ENCODE measurements at regions not wholly inside any gene's neighbourhood (a gene's known extent, or its start where the extent isn't known, plus 50 kb on each side); places are given as distances from the start of the nearest gene placed in this dataset.

GRCh38 chr21:21722731-21723130 lies 724.5 kb downstream of the NCAM2 start:
- no peak for DNase-seq (ENCODE audit: low spot score)

DNA sequence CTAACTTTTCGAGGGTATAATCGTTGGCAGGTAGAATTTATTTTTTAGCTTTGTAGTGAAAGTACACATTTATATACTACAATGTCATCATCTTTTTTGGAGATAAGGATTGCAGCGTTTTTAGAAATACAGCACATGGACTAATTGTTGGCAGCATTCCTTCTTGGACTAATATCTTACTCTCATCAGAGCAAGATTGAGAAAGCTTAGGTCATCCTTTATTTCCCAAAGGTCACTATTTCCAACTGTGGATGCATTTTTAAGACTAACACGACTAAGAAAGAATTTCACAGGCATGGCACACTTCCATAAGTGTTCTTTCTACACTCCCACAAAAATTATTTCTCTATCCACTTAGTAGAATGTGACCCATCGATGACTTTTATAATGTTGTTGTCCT lies 732.3 kb downstream of the NCAM2 start:
- DNase-seq (ENCODE audit: low spot score): no peak

DNA sequence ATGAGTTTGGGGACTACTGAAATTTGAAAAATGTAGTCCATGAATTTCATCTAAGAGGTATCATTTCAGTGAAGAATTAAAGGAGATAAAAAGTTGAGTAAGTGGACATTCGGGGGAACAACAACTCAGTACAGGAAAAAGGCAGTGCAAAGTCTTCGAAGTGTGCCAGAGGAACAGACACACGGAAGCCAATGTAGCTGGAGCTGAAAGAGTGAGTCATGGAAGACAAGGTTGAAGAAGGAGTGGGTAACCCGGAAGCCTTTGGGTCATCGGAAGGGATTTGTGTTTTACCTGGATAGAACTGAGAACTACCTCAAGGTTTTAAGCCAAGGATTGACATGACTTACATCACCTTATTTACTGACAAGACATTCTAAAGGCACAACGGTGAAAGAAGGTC lies 733.4 kb downstream of the NCAM2 start:
- DNase-seq (ENCODE audit: low spot score): no peak

GRCh38 chr21:21734088-21734487 lies 735.9 kb downstream of the NCAM2 start:
- DNase-seq (ENCODE audit: low spot score): no peak

- no peak for DNase-seq (ENCODE audit: low spot score)
Measured at GRCh38 chr21:21737186-21737585, 739.0 kb downstream of the NCAM2 start.

DNA sequence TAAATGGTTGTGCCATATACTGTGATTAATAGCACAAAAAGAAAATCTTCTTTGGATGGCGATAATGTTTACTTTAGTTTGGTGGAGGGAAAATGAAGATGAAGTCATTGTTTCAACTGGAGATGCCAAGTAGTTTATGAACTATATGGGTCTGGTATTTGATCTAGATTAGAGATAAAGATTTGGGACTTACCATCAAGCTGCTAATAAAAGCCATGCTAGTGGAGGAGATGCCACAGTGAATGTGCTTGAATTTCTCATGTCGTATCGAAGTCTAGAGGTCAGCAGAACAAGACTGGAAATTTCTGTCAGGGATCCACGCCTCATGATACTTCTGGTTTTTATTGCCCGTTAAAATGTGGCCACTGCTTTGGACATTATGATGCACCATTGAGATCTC lies 742.0 kb downstream of the NCAM2 start:
- DNase-seq (ENCODE audit: low spot score): no peak

GRCh38 chr21:21750124-21750825 lies 752.1 kb downstream of the NCAM2 start:
- no peak for DNase-seq (ENCODE audit: low spot score)

DNA sequence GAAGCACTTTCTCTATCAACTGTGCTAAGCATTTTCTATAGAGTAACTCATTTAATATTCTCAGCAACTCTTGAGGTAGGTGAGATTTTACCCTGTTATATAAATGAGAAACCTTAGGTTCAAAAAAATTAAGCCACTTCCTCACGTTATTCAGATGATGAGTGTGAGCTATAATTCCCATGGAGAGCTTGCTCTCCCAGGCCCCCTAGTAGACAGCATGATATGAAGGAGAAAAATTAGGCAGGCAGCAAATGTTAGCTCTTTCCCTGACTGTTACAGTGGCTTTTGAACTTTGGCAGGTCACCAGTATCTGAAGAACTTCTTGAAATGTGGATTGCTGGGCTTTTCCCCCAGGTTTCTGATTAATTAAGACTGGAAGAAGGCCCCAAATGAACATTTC lies 753.1 kb downstream of the NCAM2 start:
- DNase-seq (ENCODE audit: low spot score): no peak

DNA sequence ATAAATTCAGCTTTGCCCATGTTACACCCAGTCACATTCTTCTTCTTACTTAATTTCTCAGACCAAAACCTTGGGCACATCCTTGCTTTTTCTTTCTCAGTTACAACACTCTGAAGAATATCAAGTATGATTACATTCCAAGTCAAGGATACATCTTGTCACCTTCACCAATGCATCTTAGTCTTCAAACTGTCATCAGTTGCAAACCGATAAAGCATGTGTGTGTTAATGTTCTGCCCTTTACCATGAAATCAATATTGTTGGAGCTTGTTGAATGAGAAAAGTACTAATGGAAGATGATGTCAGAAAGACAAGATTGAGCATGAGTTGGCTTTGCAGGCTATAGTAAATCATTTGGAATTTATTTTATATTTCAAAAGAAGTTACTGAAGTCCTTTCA lies 764.6 kb downstream of the NCAM2 start:
- DNase-seq (ENCODE audit: low spot score): no peak

GRCh38 chr21:21764281-21764680 lies 766.1 kb downstream of the NCAM2 start:
- no peak for DNase-seq (ENCODE audit: low spot score)

GRCh38 chr21:21767276-21767675 lies 769.1 kb downstream of the NCAM2 start:
- no peak for DNase-seq (ENCODE audit: low spot score)

GRCh38 chr21:21788591-21788990 lies 790.4 kb downstream of the NCAM2 start:
- DNase-seq (ENCODE audit: low spot score): no peak

GRCh38 chr21:21801921-21802320 lies 803.7 kb downstream of the NCAM2 start:
- DNase-seq (ENCODE audit: low spot score): no peak

- no peak for DNase-seq (ENCODE audit: low spot score)
Measured at GRCh38 chr21:21806711-21807597, 808.7 kb downstream of the NCAM2 start.

- no peak for DNase-seq (ENCODE audit: low spot score)
Measured at GRCh38 chr21:21807598-21807903, 809.3 kb downstream of the NCAM2 start.

DNA sequence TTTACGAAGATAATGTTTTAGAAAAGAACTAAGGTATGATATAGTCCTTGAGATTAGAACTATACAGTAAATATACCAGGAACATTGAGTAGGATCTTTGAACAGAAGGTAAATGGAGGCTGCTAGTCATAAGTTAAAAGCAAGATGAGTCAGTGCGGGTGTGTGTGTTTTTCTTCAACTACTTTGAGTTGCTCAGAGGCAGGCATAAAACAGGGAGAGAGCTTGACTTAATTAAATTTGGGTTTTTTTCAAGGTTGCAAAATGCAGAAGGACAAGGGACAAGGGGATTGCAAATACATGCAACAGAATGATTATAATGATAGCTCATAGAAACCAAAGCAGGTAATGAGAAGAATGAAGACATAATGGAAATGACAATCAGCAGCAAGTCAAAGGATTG lies 815.1 kb downstream of the NCAM2 start:
- no peak for DNase-seq (ENCODE audit: low spot score)

DNA sequence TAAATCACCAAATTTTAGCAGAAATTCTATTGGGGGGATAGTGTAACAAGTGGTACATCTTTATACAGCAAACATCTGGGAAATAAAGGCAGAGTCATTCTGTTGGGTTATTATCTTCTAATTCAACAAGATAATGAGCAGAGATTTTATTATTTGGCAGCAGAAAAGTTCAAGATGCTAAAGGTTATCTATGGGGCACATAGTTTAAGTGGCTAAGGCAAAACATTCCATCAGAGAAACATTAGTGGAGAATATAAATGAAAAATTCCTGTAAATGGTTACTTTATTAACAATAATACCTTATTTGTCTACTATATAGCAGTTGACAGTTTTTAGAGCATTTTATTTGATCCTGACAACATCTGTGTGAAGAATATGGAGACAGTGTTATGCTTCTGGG lies 815.7 kb downstream of the NCAM2 start:
- no peak for DNase-seq (ENCODE audit: low spot score)

DNA sequence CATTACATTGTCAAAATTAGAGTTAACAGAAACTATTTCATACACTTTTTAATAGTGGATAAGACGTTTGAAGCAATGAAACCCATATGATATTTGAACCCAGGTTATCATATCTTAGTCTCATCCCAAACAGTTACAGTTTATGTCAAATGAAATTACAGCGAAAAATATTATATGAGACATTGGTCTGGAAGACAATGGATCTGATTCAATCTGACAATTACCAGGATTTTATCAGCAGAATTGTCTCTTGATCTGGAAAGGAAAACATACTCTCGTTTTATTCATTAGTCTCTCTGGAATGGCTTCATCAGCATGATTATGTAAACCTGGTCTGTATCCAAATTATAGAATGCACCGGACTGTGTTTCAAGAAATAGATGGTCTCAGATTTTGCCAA lies 818.6 kb downstream of the NCAM2 start:
- DNase-seq (ENCODE audit: low spot score): no peak

DNA sequence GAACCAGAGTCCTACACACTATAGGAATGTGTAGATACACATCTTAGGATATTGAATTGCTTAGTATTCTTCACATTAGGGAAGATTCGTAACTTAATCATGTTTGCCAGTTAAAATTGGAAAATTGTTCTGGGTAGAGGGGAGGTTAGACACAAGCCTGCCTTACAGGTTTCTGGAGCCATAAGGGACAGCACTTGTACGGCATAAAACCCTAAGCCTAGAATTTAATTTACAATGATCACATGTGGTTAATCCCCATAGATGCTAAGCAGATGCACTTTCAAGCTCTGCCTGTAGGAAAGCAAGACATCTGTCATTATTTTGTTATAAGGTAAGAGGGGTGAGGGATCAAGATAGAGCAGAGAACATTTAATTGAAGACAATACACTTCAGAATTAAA lies 820.7 kb downstream of the NCAM2 start:
- no peak for DNase-seq (ENCODE audit: low spot score)

DNA sequence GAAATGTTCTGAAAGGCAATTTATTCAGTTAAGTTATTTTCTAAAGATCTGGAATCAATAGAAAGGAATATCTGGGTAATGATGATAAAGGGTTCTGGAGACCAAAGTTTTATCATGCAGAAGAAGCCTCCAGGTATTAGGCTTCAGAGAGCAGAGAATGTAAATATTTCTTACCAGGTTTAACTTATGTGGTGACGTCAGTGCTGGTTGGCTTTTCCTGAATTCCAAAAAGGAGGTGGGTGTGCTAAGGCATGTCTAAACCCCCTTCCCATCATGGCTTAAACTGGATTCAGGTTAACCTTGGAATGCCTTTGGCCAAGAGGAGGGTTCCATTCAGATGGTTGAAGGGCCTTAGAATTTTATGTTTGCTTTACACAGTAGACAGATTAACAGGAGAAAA lies 829.9 kb downstream of the NCAM2 start:
- DNase-seq (ENCODE audit: low spot score): no peak

- DNase-seq (ENCODE audit: low spot score): no peak
Measured at GRCh38 chr21:21831036-21831435, 832.8 kb downstream of the NCAM2 start.

DNA sequence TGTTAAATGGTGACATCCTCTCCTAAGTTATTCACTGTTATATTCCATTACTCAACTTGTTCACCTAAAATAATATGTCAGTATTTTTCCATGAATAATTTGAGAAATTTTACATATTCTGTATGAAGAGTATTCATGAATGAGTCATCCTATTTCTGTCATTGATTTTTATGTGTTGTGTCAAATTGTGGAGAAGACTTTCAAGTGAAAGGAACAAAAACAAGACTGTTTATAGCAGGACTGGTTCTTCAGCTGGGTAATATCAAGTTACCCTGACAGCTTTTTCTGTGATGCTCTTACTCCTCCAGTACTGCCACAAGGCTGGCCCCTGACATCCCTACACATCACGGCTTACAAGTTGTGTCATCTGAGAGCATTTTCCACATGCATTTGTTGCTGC lies 847.7 kb downstream of the NCAM2 start:
- DNase-seq (ENCODE audit: low spot score): no peak

- DNase-seq (ENCODE audit: low spot score): no peak
Measured at GRCh38 chr21:21851205-21851604, 853.0 kb downstream of the NCAM2 start.

DNA sequence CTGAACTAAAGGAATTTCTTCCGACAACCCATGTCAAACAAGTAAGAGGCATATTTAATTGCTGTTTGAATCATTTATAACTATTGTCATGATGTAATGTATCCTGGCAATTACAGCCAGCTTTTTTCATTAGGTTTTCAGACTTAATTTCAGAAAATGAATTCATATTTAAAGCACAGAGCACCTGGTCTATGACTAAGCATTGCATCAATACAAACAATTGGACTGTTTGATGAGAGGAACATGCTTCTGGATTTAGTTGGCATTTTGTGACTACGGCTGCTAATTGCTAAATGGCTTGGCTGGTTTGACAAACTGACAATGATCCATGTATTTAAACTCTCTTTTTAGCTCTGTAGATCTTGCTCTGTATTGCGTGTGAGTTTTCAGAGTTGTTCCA lies 853.4 kb downstream of the NCAM2 start:
- no peak for DNase-seq (ENCODE audit: low spot score)
